Neural progenitor cell (in vitro differentiated cells): ENCODE measurements at regions not wholly inside any gene's neighbourhood (a gene's known extent, or its start where the extent isn't known, plus 50 kb on each side); places are given as distances from the start of the nearest gene placed in this dataset.

ENCODE experiments used
- DNase-seq: peaks from one replicate; pipeline ENCODE4 v3.0.0-alpha.2; 2016; ENCODE audit warnings: low spot score
- H2AFZ ChIP-seq: fragments of 200-600 bp; sonication (generic); replicated peaks from 2 replicates; pipeline ENCODE4 v1.6.1; 2016; ENCODE audit warnings: antibody characterized with exemption
- H3F3A ChIP-seq: fragments of 200-600 bp; sonication (generic); 2 replicates; pipeline ENCODE4 v1.6.1; 2016; ENCODE audit warnings: antibody characterized with exemption, low read depth
- H3K27ac ChIP-seq: fragments of 200-600 bp; sonication (generic); 2 replicates; pipeline ENCODE4 v1.5.1; 2016; ENCODE audit warnings: mild to moderate bottlenecking
- H3K27me3 ChIP-seq: fragments of 200-600 bp; sonication (generic); 2 replicates; pipeline ENCODE4 v1.6.1; 2016; ENCODE audit warnings: mild to moderate bottlenecking, moderate library complexity
- H3K36me3 ChIP-seq: fragments of 200-600 bp; sonication (generic); 2 replicates; pipeline ENCODE4 v1.5.1; 2016
- H3K4me1 ChIP-seq: fragments of 200-600 bp; sonication (generic); 2 replicates; pipeline ENCODE4 v1.6.1; 2016; ENCODE audit warnings: mixed run types
- H3K4me2 ChIP-seq: fragments of 200-600 bp; sonication (generic); 2 replicates; pipeline ENCODE4 v1.6.1; 2016
- H3K4me3 ChIP-seq: fragments of 200-600 bp; sonication (generic); 2 replicates; pipeline ENCODE4 v1.5.1; 2016
- H3K79me2 ChIP-seq: fragments of 200-600 bp; sonication (generic); 2 replicates; pipeline ENCODE4 v1.6.1; 2016; ENCODE audit warnings: low read depth
- H3K9ac ChIP-seq: fragments of 200-600 bp; sonication (generic); 2 replicates; pipeline ENCODE4 v1.6.1; 2016
- H3K9me3 ChIP-seq: fragments of 200-600 bp; sonication (generic); 2 replicates; pipeline ENCODE4 v1.5.1; 2016; ENCODE audit warnings: low read depth
- H4K20me1 ChIP-seq: fragments of 200-600 bp; sonication (generic); 2 replicates; pipeline ENCODE4 v1.6.1; 2016; ENCODE audit warnings: low read depth
- H3K27ac Mint-ChIP-seq: 3 replicates; pipeline ENCODE4 v1.8.0; 2021; ENCODE audit warnings: mixed read lengths
- H3K27me3 Mint-ChIP-seq: 2 replicates; pipeline ENCODE4 v1.8.0; 2022; ENCODE audit warnings: low read depth, mild to moderate bottlenecking, inconsistent platforms, moderate library complexity, mixed read lengths; ENCODE audit not compliant: insufficient read depth
- H3K36me3 Mint-ChIP-seq: 3 replicates; pipeline ENCODE4 v1.8.0; 2021; ENCODE audit warnings: mixed read lengths
- H3K4me1 Mint-ChIP-seq: 3 replicates; pipeline ENCODE4 v1.8.0; 2021; ENCODE audit warnings: mixed read lengths
- H3K4me3 Mint-ChIP-seq: 3 replicates; pipeline ENCODE4 v1.8.0; 2021; ENCODE audit warnings: mild to moderate bottlenecking, moderate library complexity, mixed read lengths
- H3K9me3 Mint-ChIP-seq: 3 replicates; pipeline ENCODE4 v1.8.0; 2020; ENCODE audit warnings: mixed read lengths
- EZH2 ChIP-seq: fragments of 200-600 bp; sonication (generic); IDR thresholded peaks from 2 replicates; pipeline ENCODE4 v1.6.1; 2017; ENCODE audit warnings: antibody characterized with exemption, mild to moderate bottlenecking, moderate library complexity
- EZH2phosphoT487 ChIP-seq: fragments of 200-600 bp; sonication (generic); IDR thresholded peaks from 2 replicates; pipeline ENCODE4 v1.6.1; 2017; ENCODE audit warnings: antibody characterized with exemption
- TF ChIP-seq, protein P1 (sequence below): fragments of 200-600 bp; sonication (generic); IDR thresholded peaks from 2 replicates; pipeline ENCODE4 v1.5.1; 2017; ENCODE audit warnings: antibody characterized with exemption, mild to moderate bottlenecking

DNA sequence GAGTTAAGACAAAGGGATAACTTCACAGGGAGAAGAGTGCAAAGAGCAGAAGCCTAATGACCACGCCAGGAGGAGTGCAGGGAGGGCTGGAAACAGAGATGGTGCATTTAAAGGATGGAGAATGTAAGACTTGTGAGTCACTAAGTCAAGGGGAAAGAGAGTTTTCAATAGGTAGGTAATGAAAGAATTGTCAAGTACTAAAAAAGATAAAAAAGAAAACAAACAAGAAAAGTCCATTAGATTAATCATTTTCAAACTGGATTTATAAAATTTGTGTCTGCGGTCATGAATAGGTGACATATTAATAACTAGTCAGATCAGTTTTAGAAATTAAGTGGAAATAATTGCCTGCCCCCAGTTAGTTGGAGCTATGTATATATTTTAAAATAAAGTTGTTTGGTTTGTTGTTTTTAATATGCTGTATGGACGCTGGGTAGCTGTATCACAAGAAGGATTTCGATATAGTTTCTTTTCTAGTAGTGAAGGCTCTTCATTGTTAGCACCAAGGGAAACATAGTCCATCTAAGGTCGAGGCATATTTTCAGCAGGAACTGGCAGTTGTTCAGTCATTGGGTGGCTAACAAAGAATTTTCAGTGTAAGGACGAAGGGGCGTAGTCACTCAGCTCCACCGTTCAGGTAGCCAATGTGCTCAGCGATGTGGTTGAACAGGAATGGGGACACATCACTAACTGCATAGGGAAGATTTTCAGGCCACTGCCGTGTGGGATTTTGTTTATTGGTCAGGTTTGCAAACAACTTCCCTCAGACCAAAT, 203.0 kb downstream of the TGFB2 start:
- H3K4me3 ChIP-seq, result no peak overlapping the region
- Mint-ChIP-seq H3K4me3 (no peak overlapping the region), H3K36me3 (no peaks in the 10 kb centered on the region), H3K27me3 (peaks cover 2% of the 10 kb centered on the region), H3K4me1 (no peaks in the 10 kb centered on the region), H3K9me3 (peaks cover 2% of the 10 kb centered on the region), H3K27ac (no peak overlapping the region)
- H3K9ac ChIP-seq, result no peak overlapping the region
- no peaks in the 10 kb centered on the region for H3K4me1 ChIP-seq
- no peaks in the 10 kb centered on the region for H4K20me1 ChIP-seq
- H3K36me3 ChIP-seq, result no peaks in the 10 kb centered on the region
- no peak overlapping the region for H2AFZ ChIP-seq
- no peaks in the 10 kb centered on the region for H3K27me3 ChIP-seq
- no peaks in the 10 kb centered on the region for H3K9me3 ChIP-seq
- no peaks in the 10 kb centered on the region for H3F3A ChIP-seq
- DNase-seq, result no peak
- H3K4me2 ChIP-seq, result no peak overlapping the region
- no peak overlapping the region for H3K27ac ChIP-seq
- no peaks in the 10 kb centered on the region for H3K79me2 ChIP-seq
- TF ChIP-seq, protein P1, sequence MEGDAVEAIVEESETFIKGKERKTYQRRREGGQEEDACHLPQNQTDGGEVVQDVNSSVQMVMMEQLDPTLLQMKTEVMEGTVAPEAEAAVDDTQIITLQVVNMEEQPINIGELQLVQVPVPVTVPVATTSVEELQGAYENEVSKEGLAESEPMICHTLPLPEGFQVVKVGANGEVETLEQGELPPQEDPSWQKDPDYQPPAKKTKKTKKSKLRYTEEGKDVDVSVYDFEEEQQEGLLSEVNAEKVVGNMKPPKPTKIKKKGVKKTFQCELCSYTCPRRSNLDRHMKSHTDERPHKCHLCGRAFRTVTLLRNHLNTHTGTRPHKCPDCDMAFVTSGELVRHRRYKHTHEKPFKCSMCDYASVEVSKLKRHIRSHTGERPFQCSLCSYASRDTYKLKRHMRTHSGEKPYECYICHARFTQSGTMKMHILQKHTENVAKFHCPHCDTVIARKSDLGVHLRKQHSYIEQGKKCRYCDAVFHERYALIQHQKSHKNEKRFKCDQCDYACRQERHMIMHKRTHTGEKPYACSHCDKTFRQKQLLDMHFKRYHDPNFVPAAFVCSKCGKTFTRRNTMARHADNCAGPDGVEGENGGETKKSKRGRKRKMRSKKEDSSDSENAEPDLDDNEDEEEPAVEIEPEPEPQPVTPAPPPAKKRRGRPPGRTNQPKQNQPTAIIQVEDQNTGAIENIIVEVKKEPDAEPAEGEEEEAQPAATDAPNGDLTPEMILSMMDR, result no peak
- TF ChIP-seq EZH2 (no peak), EZH2phosphoT487 (no peak)

DNA sequence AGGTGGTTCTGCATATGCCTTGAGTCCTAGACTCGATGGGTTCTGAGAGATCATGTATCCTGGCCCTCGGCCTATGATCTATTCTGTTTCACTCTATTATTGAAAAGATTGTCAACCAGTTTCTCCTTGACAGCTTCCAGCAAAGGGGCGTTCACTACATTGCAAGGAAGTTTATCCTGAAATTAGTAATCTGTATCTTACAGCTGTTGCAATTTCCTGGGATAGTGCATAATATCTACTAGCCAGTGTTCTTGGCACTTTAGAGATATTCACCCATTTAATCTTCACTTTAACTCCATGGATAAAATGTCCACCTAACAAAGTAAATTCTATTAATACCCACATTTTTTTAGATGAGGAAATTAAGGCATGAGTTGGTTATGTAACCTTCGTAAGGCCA, 203.6 kb downstream of the TGFB2 start:
- H3K27me3 Mint-ChIP-seq, result peaks cover 2% of the 10 kb centered on the region
- no peaks in the 10 kb centered on the region for H4K20me1 ChIP-seq
- TF ChIP-seq, protein P1, result no peak
- TF ChIP-seq EZH2phosphoT487, result no peak
- TF ChIP-seq EZH2, result no peak
- H3K4me3 ChIP-seq, result no peak overlapping the region
- H2AFZ ChIP-seq, result no peak overlapping the region
- H3K4me1 ChIP-seq, result no peaks in the 10 kb centered on the region
- no peak overlapping the region for H3K4me2 ChIP-seq
- H3K36me3 ChIP-seq, result no peaks in the 10 kb centered on the region
- H3K4me1 Mint-ChIP-seq, result no peaks in the 10 kb centered on the region
- no peaks in the 10 kb centered on the region for H3K36me3 Mint-ChIP-seq
- H3K27ac ChIP-seq, result no peak overlapping the region
- DNase-seq, result no peak
- H3K9me3 Mint-ChIP-seq, result peaks cover 3% of the 10 kb centered on the region
- no peak overlapping the region for H3K9ac ChIP-seq
- H3K27me3 ChIP-seq, result no peaks in the 10 kb centered on the region
- no peaks in the 10 kb centered on the region for H3F3A ChIP-seq
- no peak overlapping the region for H3K27ac Mint-ChIP-seq
- no peaks in the 10 kb centered on the region for H3K79me2 ChIP-seq
- H3K9me3 ChIP-seq, result no peaks in the 10 kb centered on the region
- no peak overlapping the region for H3K4me3 Mint-ChIP-seq

GRCh38 chr1:218553197-218553596, 208.1 kb downstream of the TGFB2 start:
- H4K20me1 ChIP-seq, result no peaks in the 10 kb centered on the region
- H3K27me3 Mint-ChIP-seq, result no peaks in the 10 kb centered on the region
- no peak for DNase-seq
- no peaks in the 10 kb centered on the region for H3K27me3 ChIP-seq
- no peak overlapping the region for H3K4me3 Mint-ChIP-seq
- H3K4me1 ChIP-seq, result no peaks in the 10 kb centered on the region
- no peaks in the 10 kb centered on the region for H3K36me3 ChIP-seq
- no peak overlapping the region for H3K4me2 ChIP-seq
- H3K79me2 ChIP-seq, result no peaks in the 10 kb centered on the region
- TF ChIP-seq EZH2 (no peak), EZH2phosphoT487 (no peak)
- TF ChIP-seq, protein P1, result no peak
- H3K9ac ChIP-seq, result no peak overlapping the region
- H3K9me3 Mint-ChIP-seq, result peaks cover 3% of the 10 kb centered on the region
- peaks cover 2% of the 10 kb centered on the region for H3K36me3 Mint-ChIP-seq
- H3K27ac ChIP-seq, result no peak overlapping the region
- no peak overlapping the region for H2AFZ ChIP-seq
- no peak overlapping the region for H3K4me3 ChIP-seq
- H3F3A ChIP-seq, result no peaks in the 10 kb centered on the region
- peaks cover 6% of the 10 kb centered on the region for H3K4me1 Mint-ChIP-seq
- H3K27ac Mint-ChIP-seq, result no peak overlapping the region
- no peaks in the 10 kb centered on the region for H3K9me3 ChIP-seq
